Liver (tissue), 3 donors: ENCODE measurements at regions not wholly inside any gene's neighbourhood (a gene's known extent, or its start where the extent isn't known, plus 50 kb on each side); places are given as distances from the start of the nearest gene placed in this dataset.

Source experiments
- CTCF ChIP-seq: fragments of 150-350 bp; IDR thresholded peaks from 2 replicates; pipeline ENCODE4 v1.5.1; 2017; ENCODE audit warnings: improper control_type of control experiment, low read depth, low read length; ENCODE audit not compliant: missing input control
- RAD21 ChIP-seq, 2 donors: IDR thresholded peaks; 2 replicates each; pipeline ENCODE4 v1.6.1; 2016; ENCODE audit warnings: antibody characterized with exemption in 2 of 2, mild to moderate bottlenecking in 2 of 2
- donor health status: healthy.
- donor health status: healthy.

- TF ChIP-seq RAD21 (IDR thresholded peaks at IDR 0.05) (no peak), CTCF (no peak)
These were observed 52.7 kb upstream of the ZNF618 start for GRCh38 chr9:113823421-113823820.
